NB4 (cell line): ENCODE measurements at regions not wholly inside any gene's neighbourhood (a gene's known extent, or its start where the extent isn't known, plus 50 kb on each side); places are given as distances from the start of the nearest gene placed in this dataset.

Experiments
- CTCF ChIP-seq: IDR thresholded peaks from one replicate; pipeline ENCODE4 v1.5.1; 2012; ENCODE audit warnings: low read depth, low read length
- MYC ChIP-seq: IDR thresholded peaks from 2 replicates; pipeline ENCODE4 v1.6.1; 2011; ENCODE audit warnings: low read depth, low read length
- POLR2A ChIP-seq: IDR thresholded peaks from 2 replicates; pipeline ENCODE4 v1.6.1; 2011; ENCODE audit warnings: mild to moderate bottlenecking; ENCODE audit not compliant: insufficient read length; ENCODE audit errors: extremely low read depth

GRCh38 chr5:1745796-1746370 lies 53.8 kb downstream of the MRPL36 start:
- TF ChIP-seq POLR2A (no peak), CTCF (no peak), MYC (no peak)
